Peyer's patch (tissue), 4 donors: ENCODE measurements at regions not wholly inside any gene's neighbourhood (a gene's known extent, or its start where the extent isn't known, plus 50 kb on each side); places are given as distances from the start of the nearest gene placed in this dataset.

Experiments used
- CTCF ChIP-seq, 6 experiments: fragments of 450-650 bp in 4 of 6; fragments of 200-600 bp in 2 of 6; sonication (generic) in 1 of 6; IDR thresholded peaks; one replicate each; pipeline ENCODE4 v1.5.1; 2017 to 2019; ENCODE audit warnings: antibody characterized with exemption in 6 of 6, mild to moderate bottlenecking in 3 of 6, moderate library complexity in 1 of 6
- POLR2A ChIP-seq, 2 donors: fragments of 450-650 bp; IDR thresholded peaks; one replicate each; pipeline ENCODE4 v1.5.1; 2017; ENCODE audit warnings: antibody characterized with exemption in 2 of 2, mild to moderate bottlenecking in 2 of 2, moderate library complexity in 2 of 2

GRCh38 chr15:95512906-95513305, 817.6 kb upstream of the NR2F2 start:
- TF ChIP-seq CTCF (IDR thresholded peaks at IDR 0.05) (no peak), POLR2A (IDR thresholded peaks at IDR 0.05) (no peak)
